ENCODE measurements at regions not wholly inside any gene's neighbourhood (a gene's known extent, or its start where the extent isn't known, plus 50 kb on each side); places are given as distances from the start of the nearest gene placed in this dataset.

GRCh38 chr6:113750151-113750855, 106.8 kb upstream of the MARCKS start:
- no peak overlapping the region for H3K4me3 ChIP-seq
- 46 to 64% (median 55%) methylated on average over 1 of the region's 1 CpG for WGBS, 3 donors

GRCh38 chr6:113754291-113754690, 102.9 kb upstream of the MARCKS start:
- intact Hi-C loops (cut with DNase I), result no loop called here
- H3K36me3 ChIP-seq, result no peaks in the 10 kb centered on the region
- no peak overlapping the region for H3K27ac ChIP-seq
- no peak for TF ChIP-seq POLR2A (IDR thresholded peaks at IDR 0.05)
- TF ChIP-seq CTCF (IDR thresholded peaks at IDR 0.05), result no peak
- no peak for TF ChIP-seq EP300 (IDR thresholded peaks at IDR 0.05)
- 75 to 95% (median 79%) methylated on average over 1 of the region's 1 CpG for WGBS, 3 donors
- H3K9me3 ChIP-seq, result no peaks in the 10 kb centered on the region
- no peaks in the 10 kb centered on the region for H3K4me1 ChIP-seq (ENCODE audit: insufficient read depth)
- no peaks in the 10 kb centered on the region for H3K27me3 ChIP-seq
- H3K4me3 ChIP-seq, result no peak overlapping the region
- no peak for DNase-seq

More at GRCh38 chr6:113750151-113750855, 106.8 kb upstream of the MARCKS start:
- TF ChIP-seq CTCF (IDR thresholded peaks at IDR 0.05), result no peak
- no peak for TF ChIP-seq POLR2A (IDR thresholded peaks at IDR 0.05)
- no peak for TF ChIP-seq EP300 (IDR thresholded peaks at IDR 0.05)
- no peak for DNase-seq
- Histone ChIP-seq H3K4me1 (ENCODE audit: insufficient read depth) (no peaks in the 10 kb centered on the region), H3K27ac (no peak overlapping the region), H3K27me3 (no peaks in the 10 kb centered on the region), H3K9me3 (no peaks in the 10 kb centered on the region), H3K36me3 (no peaks in the 10 kb centered on the region)
- intact Hi-C loops (cut with DNase I), result no loop called here

- H3K27me3 ChIP-seq, result no peaks in the 10 kb centered on the region
- TF ChIP-seq CTCF (IDR thresholded peaks at IDR 0.05) (no peak), EP300 (IDR thresholded peaks at IDR 0.05) (no peak), POLR2A (IDR thresholded peaks at IDR 0.05) (no peak)
- H3K9me3 ChIP-seq, result no peaks in the 10 kb centered on the region
- no peaks in the 10 kb centered on the region for H3K36me3 ChIP-seq
- DNase-seq, result no peak
- H3K4me3 ChIP-seq, result no peak overlapping the region
- H3K27ac ChIP-seq, result no peak overlapping the region
- intact Hi-C loops (cut with DNase I), result no loop called here
- no peaks in the 10 kb centered on the region for H3K4me1 ChIP-seq (ENCODE audit: insufficient read depth)
- 88 to 94% (median 89%) methylated on average over 4 of the region's 4 CpGs for WGBS, 3 donors
Observed at GRCh38 chr6:113755449-113756289, 101.5 kb upstream of the MARCKS start.

GRCh38 chr6:113756290-113756665, 100.9 kb upstream of the MARCKS start:
- Histone ChIP-seq H3K4me3 (no peak overlapping the region), H3K4me1 (ENCODE audit: insufficient read depth) (no peaks in the 10 kb centered on the region), H3K36me3 (no peaks in the 10 kb centered on the region), H3K9me3 (no peaks in the 10 kb centered on the region), H3K27ac (no peak overlapping the region), H3K27me3 (no peaks in the 10 kb centered on the region)
- TF ChIP-seq EP300 (IDR thresholded peaks at IDR 0.05) (no peak), CTCF (IDR thresholded peaks at IDR 0.05) (no peak), POLR2A (IDR thresholded peaks at IDR 0.05) (no peak)
- 94 to 95% (median 94%) methylated on average over 2 of the region's 2 CpGs for WGBS, 3 donors
- intact Hi-C loops (cut with DNase I), result no loop called here
- DNase-seq, result no peak

Measured in ovary (tissue), 7 donors.